NCI-H2171 treated with DMSO at 0.1 percent for 48 hours (cell line): ENCODE measurements at regions not wholly inside any gene's neighbourhood (a gene's known extent, or its start where the extent isn't known, plus 50 kb on each side); places are given as distances from the start of the nearest gene placed in this dataset.

Source experiments
- DNase-seq: peaks from one replicate; lab custom pipeline; 2025; lab: John Stamatoyannopoulos, UW

DNA sequence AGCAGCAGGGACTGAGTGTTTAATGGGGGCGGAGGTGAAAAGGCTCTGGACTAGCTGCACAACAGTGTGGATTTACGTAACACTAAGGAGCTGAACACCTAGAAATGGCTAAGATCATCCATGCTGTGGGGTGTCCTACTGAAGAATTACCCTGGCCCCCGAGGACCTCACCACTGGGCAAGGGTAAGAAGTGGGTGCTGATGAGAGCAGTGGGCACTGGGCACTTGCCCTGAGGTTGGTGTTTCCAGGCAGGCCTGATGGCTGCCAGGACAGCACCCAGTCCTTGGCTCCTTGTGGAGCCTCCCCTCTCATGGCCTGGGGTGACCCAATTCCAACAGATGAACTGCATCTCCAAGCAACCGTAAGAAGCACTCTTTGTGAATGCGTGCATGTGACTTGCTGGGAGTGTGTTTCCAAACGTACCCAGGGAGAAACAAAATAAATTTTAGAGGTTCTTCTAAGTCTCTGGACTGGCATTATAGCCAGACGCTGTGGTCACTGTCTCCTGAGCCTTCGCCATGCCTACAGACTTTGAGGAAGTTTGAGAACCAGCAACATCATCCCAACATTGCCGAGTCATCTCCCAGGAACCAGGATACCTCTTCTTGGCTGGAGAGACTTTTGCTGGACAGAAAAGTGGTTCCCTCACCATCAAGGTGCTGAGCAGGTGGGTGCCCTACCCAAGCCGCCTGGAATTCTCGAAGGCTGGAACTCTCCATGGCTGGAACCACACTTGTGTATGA is 245.9 kb downstream of the ERMARD start:
- no peak for DNase-seq

- DNase-seq, result no peak
These were observed 245.1 kb downstream of the ERMARD start for GRCh38 chr6:169996378-169997051.

DNA sequence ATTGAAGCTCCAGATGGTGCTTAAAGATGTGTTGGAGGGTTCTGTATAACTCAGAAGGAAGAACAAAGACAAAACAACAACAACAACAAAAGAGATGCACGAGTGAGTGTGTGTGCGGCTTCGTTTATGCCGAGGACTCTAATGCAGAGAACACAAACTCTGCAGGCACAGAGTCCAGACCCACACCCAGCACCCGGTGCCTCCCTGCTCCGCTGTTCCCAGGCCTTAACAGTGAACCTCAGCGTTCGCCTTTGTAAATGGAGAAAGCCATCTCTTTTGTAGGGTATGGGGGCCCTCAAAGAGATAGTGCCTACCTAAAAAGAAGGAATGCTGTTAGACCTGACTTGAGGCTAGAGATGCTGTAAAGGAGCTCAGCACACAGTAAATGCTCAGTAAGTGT is 243.3 kb downstream of the ERMARD start:
- DNase-seq, result no peak

- no peak for DNase-seq
These were observed 242.5 kb downstream of the ERMARD start for GRCh38 chr6:169993861-169994481.

- DNase-seq, result no peak
These were observed 240.5 kb downstream of the ERMARD start for GRCh38 chr6:169991913-169992312.

DNA sequence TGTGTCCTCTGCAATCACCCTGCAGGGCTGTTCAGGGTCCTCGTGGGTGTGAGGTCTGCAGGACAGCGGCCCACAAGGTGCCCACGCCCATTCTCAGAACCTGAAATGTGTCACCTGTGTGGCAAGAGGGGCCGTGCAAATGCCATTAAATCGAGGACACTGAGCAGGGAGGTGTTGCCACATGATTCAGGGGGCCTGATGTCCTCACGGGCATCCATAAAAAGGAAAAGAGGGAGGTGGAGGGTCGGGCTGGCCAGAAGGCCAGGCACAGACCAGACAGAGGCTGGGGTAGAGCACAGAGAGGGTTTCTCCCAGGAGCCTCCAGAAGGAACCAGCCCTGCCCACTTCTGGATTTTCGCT is 239.6 kb downstream of the ERMARD start:
- DNase-seq, result no peak

DNA sequence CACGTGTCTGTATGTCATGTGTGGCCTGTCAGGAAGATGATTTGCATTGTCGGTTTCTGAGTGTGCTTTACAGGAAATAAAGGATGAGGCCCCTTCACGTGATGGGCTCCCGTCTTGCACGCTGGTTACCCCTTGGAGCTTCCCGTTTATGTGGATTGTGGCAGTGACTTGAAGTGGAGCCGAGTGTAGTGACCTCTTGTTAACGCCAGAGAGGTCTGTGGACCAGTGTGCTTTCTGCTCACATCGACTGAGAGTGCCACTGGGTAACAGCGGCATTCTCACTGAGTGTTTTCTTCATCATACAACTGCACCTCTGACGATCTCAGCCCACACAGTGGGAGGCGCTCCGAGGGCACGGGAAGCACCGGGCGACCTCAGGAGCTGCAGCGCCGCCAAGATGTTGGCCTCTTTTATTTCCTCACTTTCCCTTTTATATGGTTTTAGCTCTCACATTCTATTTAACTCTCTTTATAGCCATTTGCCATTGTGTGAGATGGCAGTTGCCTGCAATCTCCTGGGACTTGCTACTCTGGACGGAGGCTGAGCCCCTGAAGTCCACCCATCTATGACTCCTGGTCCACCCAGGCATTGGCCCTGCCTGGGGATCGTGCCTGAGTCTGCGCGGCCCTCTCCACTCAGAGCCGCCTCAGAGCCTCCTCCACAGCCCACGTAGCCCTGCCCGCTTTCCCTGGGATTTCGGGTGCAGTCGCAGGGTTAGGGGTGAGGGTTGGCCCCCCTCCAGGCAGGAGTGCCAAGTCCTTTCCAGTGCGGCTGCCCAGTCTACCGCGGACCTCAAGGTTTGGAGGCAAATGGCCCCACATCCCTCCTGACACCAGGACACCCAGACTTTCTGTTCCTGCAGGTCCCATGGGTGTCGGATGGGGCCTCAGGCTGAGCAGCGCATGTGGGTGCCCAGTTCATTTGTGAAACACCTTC is 238.9 kb downstream of the ERMARD start:
- no peak for DNase-seq

- DNase-seq, result no peak
These were observed 238.2 kb downstream of the ERMARD start for GRCh38 chr6:169989594-169989993.

GRCh38 chr6:169988769-169989550 is 237.5 kb downstream of the ERMARD start:
- DNase-seq, result no peak

- DNase-seq, result no peak
These were observed 235.6 kb downstream of the ERMARD start for GRCh38 chr6:169986848-169987498.

DNA sequence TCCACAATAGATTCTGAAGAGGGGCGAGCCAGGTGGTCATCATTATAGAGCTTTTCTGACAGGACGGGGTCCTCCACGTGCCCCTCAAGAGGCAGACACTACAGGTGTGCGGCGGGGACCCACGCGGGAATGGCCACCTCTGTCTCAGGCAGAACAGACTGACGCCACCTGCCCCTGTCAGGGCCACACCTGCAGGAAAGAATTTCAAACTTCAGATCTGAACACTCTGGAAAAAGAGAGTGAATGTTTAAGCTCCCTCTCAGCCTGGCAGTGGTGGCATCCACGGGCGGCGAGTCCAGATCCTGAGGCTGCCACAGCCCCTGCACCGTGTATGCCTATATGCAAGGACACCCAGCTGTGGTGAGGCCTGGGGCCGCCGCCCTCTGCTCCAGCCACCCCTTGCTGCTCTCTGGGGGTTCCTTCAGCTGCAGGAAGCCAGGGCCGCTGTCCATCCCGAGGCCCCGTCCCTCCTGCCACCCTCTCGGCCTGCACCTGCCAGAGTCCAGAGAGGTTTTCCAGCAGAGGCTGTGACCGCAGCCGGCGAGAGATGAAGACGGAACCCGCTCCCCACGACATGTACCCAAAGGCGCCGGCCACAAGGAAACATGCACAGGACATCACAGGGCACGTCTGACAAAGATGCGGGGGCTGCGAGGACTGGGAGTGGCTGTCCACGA is 234.9 kb downstream of the ERMARD start:
- DNase-seq, result no peak

GRCh38 chr6:169985121-169986015 is 233.9 kb downstream of the ERMARD start:
- no peak for DNase-seq

- peak; percentile 69 for DNase-seq
These were observed 233.0 kb downstream of the ERMARD start for GRCh38 chr6:169984181-169985120.

DNA sequence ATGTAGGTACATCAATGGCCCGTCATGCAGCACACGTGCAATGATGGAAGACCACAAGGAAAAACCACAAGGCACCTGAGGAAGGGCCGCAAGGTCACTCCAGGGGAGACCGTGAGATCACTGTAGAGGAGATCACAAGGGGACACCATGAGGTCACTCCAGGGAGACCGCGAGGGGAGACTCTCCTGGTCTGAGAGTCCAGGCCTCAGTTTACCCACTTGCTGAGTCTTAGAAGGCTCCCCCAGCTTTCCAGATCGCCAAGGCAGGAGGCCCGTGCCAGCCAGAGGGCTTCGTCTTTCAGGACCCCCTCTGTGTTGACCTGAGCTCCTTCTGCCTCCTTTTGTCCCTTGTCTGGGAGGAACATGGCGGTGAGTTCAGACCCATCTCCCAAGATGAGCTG is 232.2 kb downstream of the ERMARD start:
- no peak for DNase-seq

DNA sequence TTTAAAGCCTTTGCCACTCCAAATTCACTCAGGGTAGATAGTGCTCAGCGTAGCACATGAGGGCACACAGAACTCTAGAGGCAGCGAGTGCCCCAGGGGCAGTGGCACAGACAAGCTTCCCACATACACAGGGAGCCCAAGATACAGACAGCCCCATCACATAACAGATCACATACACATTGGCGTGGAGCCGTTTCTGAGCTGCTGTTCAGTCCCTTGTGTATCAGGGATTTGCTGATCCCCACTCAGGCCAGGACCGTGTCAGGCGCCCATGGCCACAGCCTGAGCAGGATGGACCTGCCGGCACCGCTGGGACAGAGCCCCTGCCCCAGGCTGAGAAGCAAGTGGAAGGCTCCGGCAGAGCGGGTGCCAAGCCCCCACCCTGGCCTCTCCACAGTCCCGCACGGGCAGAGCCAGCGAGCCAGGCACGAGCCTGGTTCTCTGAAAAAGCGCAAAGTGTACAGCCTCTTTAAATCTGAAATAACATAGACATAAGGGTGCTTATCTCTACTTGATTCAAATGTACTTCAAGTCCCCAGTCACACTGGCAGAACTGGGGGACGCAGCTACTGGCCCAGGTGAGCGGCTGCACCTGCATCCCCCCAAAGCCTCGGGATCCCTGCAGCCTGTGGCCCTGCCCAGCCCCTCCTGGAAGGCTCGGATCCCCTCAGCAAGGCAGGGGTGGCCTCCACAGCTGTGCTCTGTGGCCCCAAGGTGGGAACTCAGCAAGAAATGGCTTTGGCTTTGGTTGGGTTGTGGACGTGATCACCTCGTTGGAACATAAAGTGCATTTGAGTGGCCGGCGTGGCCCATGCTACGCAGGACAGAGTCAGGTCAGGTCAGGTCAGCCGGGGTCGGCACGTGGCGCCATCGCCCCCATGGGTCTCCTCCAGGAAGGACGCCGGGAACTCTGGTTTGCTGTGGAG is 231.3 kb downstream of the ERMARD start:
- DNase-seq, result no peak

DNA sequence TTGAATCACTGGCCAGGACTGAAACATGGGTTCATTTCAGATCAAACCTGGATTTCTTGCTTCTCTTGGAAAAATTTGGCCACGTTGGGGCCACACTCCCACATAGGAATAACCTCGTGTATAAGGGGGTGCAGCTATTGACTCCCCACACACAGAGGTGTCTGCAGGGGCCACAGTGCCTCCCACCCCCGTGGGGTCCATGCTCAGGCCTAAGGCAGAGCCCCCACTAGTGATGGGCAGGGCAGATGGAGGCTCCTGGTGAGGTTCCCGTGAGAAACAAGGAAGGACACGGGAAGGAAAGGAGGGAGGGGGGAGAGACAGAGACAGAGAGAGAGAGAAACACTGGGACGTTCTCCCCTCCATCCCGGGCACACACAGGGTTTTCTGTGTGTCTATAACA is 230.5 kb downstream of the ERMARD start:
- DNase-seq, result no peak

- no peak for DNase-seq
These were observed 230.1 kb downstream of the ERMARD start for GRCh38 chr6:169981568-169981967.
